GM21390 (cell line): ENCODE measurements at regions not wholly inside any gene's neighbourhood (a gene's known extent, or its start where the extent isn't known, plus 50 kb on each side); places are given as distances from the start of the nearest gene placed in this dataset.

ENCODE experiments used
- ATAC-seq: cut with Tn5 transposase; IDR thresholded peaks from one replicate; pipeline ENCODE4 v1.9.1; 2021; ENCODE audit not compliant: unreplicated experiment

DNA sequence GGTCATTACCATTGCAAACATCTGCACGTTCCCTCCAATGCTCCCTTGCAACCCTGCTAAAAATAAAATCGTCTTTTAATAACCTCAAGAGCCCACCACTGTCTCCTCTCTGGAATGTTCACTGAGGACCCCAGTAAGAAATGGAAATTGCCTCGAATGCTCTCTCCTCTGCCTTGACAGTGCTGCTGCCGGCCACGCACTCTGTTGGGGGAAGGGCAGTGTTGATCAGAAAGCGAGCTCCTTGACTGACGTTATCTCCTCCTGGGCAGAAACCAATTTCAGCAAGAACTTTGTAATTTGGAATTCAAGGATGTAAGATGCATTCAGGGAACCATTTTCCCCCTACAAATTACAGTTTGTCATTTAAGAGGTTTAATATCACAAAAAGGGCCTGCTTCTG lies 718.5 kb downstream of the UQCRFS1 start:
- ATAC-seq: no peak

DNA sequence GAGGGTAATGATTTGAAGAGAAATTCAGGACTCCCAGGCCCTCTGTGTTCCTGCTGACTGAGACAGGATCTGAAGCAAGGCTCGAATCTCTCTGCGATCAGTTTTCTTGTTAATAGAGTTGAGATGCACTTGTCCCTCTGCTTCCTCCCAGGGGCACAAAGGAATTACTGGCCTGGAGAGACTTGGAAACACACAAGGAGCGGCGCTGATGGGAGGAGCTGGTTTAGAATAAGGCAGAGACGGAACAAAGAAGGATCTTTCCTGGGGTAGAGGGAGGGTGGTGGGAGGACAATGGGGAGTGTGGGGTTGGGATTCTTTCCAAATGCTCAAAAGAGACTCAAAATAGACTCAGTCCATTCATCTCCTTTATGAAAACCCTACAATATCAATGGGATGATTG lies 719.1 kb downstream of the UQCRFS1 start:
- no peak for ATAC-seq

DNA sequence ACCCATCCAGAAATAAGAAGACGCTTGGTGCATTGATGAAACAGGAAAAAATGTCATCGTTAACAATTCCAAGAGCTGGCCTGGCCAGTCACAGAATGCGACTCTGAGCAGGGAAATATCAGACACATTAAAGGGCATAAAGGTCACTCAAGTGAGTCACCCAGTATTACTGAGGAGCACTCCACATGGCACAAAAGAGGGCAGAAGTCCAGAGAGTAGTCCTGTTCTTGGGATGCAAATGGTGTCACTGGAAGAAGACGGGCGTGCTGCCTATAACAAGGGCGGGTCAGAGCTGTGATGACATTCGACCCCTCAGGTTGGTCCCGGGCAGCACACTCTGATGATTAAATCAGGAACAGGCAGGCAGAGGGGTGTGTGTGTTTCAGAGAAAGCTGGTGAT lies 720.3 kb downstream of the UQCRFS1 start:
- ATAC-seq: no peak

DNA sequence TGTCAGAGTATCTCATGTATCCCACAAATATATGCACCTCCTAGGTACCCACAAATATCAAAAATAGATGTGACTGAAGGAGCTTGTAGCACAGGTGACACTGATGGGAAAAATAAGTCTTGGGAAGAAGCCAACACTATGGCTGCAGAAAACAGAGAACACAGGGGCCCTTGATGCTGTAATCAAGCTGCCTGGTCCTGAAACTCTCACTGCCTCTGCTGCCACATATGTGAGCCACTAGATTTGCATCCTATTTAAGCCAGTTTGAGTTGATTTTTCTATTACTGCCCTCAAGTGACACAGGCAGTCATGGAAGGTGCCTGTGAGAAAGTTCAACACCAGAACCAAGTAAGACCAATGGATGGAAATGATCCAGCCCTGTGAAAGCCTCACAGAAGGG lies 720.8 kb downstream of the UQCRFS1 start:
- ATAC-seq: no peak

DNA sequence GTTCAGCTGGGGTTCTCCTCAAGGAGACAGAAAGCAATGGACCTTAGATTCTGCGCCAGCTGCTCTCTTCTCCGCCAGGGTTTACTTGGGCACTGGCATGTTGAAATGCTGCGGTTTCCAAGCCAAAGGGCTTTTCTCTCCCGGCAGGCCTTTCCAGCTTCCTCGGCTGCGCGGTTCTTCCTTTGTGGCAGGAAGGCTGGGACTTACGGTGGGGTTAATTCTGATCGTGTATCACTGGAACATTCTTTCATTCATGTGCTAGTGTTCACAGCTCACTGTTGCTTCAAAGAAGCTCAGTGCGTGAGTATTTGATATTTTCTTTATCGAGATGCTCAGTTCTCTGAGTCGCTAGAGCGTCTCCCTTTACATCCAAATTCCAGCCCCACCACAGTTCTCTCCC lies 723.2 kb downstream of the UQCRFS1 start:
- ATAC-seq: no peak

DNA sequence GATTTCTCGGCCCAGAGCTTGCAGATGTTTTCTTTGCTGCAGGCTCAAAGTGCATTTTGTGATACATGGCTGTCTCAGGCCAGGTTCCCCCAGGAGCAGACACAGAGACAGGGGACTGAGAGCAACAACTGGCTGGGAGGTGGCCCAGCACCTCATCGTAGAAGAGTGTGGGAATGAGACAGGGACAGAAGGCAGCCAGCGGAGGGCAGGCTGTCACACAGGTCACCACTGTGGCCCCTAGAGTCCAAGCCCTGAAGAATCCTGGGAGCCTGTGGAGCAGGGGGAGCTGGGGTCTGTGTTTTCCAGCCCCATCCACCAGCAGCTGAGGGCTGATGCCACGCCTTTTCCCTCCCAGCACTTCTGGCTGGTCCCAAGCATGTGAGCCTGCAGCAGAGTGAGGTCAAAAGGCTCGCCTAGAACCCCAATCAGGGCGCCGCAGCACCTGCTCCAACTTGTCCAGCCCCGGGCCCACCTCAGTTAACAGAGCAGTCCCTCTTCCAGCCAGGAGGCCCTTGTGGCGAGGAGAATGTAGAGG lies 723.8 kb downstream of the UQCRFS1 start:
- ATAC-seq: no peak

DNA sequence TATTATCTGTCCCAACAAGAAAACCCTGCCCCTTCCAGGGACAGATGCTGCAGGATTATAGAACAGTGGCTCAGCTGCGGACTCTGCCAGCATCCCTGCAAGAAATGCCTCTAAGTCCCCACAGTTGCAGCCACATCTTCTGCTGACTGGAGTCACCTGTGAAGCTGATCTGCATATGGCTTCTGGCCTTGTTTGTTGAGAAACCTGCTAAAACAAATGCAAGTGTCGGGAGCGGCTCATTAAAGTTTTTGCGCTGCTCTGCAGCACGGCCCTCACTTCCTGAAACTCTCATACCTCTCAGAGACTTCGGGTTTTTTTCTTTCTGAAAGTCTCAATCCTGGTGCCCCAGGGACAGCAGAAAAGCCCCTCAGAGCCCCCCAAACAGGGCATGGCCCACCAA lies 725.0 kb downstream of the UQCRFS1 start:
- no peak for ATAC-seq

DNA sequence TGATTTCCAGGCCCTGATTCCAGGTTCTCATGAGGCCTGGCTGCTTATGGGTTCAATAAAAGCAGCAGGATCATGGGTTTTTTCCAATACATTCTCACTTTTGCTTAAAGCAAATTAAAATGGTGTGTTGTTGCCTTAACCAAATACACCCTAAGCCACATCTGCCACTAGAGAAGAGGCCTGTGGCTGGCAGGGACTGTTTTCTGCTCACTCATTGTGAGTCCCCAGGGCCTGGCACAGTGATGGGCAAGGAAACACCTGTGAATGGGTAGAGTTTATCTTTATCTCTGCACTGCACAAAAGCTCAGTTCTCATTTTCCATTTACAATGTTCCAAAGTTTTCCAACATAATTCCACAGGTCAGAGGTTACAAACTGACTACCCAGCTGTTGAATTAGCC lies 726.0 kb downstream of the UQCRFS1 start:
- ATAC-seq: no peak

DNA sequence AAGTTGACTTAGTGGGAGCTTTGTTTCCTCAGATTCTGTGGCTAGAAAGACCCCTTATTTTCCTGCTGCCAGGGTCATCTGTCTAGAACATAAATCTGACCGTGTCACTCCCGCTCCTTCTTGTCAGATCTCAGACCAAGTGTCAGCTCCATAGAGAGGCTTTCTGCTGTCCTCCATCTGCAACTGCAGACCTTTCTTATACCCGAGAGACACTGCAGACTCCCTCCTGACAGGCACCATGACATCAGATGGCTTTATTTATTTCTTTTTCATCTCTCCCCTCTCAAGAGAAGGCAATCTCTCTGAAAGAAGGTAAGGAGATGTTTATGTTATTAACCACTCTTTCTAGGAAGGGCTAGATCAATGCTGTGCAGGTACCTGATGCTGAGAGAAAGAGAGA lies 726.5 kb downstream of the UQCRFS1 start:
- ATAC-seq: no peak

DNA sequence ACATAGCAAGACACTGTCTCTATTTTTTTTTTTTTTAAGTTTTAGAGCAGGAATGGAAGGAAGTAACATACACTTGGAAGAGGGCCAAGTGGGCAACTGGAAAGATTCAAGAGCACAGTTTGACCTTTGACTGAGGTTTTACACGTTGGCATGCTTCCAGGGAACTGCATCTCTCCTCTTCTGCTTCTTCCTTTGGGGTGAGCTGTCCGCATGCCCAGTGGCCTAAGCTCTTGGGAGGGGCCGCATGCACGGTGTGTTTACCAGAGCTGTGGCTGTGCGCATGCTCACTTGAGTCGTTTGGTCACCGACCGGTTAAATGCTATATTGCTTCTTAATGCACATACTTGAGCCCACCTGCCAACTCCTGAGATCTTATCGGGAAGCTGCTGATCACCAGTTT lies 727.7 kb downstream of the UQCRFS1 start:
- ATAC-seq: no peak

DNA sequence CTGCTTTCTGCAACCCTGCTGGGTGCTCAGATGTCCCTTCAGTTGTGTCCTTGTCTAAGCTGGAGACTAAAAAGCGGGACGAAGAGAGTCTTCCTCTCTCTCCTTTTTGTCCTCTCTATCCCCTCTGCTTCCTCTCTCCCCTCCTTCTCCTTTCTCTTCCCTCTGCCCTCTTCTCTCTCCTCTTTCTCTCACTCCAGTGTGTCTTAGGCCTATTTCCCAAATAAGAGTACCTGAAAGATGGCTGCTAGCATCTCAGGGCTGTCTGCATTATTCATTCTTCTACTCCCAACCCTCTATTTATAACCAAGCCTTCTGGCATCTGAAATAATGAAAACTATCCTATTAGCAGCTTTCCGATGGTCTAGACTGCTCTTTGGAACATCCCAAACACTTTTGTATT lies 729.8 kb downstream of the UQCRFS1 start:
- ATAC-seq: no peak

DNA sequence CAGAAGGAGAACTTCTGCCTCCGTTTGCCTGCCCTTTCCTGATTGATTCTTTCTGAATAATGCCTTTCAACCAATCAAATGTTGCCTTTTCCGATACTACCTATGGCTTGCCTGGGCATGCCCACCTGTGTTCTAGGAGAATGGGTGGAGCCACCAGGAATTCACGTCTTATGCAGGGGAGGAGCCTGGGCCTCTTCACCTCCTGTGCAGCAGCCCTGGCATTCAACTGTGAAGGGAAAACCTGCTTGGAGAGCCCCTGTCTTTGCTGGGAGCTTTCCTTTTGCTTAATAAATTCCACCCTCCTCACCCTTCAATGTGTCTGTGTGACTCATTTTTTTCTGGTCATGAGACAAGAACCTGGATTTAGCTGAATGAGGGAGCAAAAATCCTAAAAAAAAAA lies 730.7 kb downstream of the UQCRFS1 start:
- no peak for ATAC-seq

DNA sequence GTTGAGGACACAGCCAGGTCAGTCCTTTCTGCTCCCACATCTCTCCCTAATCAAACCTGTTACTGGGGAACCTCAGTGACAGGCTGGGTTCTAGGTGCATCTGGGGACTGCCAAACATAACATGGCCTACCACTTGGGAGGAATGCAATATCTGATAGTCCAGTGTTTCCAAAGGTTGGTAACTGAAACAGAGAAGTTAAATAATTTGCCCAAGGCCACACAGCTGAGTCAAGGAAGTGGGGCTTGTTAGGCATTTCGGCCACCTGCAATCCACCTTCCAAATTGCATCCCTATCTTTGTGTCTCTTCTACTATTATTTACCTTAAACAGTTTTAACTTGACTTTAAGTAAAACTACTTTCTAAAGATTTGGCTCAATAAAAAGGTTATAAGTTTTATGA lies 731.3 kb downstream of the UQCRFS1 start:
- ATAC-seq: no peak

DNA sequence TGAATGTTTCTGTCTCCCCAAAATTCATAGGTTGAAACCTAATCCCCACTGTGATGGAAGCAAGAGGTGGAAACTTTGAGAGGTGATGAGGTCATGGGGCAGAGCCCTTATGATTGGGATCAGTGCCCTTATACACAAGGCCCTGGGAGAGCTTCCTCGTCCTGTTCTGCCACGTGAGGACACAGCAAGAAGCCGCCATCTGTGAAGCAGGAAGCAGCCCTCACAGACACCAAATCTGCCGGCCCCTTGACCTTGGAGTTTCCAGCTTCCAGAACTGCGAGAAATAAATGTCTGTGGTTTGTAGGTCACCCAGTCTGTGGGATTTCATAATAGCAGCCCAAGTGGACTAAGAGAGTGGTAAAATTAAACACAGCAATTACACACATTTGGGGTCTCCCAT lies 737.4 kb downstream of the UQCRFS1 start:
- ATAC-seq: no peak

DNA sequence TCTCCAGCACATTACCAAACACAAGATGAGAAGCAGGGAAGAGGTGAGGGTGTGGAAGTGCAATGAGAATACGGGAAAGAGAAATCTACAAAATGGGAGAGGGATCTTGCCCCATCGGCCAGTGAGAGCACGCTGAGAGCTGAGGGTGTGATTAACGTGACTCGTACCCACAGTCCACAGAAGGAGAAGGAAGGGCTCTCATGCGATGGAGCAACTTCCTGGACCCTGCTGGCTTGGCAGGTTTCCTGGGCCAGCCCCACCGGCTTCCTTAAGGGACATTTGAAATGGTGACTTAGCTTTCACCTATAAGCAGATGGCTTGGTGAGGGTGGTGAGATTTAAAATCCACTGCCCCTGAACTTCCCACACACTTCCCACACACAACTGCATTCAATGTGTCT lies 740.1 kb downstream of the UQCRFS1 start:
- no peak for ATAC-seq

DNA sequence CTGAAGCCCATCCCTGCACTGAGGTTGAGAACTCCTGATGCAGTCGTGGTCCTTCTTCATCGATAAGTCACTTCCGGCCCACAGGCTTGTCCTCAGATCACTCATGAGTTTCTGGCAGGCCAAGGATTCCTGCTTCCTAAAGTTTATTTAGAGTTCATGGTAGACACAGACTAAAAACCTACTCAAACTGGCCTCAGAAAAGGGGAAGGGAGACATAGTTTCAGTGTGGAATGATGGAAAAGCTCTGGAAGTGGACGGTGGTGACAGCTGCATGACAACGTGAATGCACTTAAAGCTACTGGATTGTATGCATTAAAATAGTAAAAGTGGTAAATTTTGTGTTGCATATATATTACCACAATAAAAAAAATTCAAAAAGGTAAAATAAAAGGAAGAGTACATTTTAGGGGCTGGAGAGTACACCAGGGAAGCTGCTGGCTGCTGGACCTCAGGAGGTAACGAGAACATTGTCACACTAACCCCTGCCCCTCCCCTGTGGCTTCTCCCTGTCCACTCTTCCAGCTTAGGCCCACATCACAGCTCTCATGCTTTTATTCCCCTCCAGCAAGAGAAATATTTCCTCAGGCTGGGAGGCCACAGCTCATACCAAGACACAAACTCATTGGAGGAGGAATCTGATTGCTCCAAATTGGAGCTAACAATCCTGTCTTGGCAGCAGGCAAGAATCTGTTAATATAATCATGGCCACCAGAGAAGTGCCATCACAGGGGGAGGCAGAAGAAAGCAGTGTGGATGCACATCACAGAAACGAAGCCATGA lies 741.0 kb downstream of the UQCRFS1 start:
- ATAC-seq: no peak

DNA sequence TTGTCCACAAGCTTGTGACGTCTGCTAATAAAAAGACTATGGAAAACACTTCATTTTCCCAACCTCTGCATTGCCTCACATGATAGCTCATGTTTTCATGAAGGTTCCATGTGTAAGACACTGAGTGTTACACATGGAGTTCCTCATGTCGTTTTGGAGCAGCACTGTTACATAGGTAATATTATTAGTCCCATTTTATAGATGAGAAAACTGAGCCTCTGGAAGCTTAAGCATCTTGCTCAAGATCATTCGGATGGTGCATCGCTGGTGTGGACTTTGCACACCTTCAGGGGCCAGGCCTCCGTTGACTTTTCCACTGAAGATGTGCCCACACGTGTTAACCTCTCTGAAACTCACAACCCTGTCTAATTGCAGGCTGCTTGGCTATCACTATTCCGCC lies 743.4 kb downstream of the UQCRFS1 start:
- ATAC-seq: no peak

DNA sequence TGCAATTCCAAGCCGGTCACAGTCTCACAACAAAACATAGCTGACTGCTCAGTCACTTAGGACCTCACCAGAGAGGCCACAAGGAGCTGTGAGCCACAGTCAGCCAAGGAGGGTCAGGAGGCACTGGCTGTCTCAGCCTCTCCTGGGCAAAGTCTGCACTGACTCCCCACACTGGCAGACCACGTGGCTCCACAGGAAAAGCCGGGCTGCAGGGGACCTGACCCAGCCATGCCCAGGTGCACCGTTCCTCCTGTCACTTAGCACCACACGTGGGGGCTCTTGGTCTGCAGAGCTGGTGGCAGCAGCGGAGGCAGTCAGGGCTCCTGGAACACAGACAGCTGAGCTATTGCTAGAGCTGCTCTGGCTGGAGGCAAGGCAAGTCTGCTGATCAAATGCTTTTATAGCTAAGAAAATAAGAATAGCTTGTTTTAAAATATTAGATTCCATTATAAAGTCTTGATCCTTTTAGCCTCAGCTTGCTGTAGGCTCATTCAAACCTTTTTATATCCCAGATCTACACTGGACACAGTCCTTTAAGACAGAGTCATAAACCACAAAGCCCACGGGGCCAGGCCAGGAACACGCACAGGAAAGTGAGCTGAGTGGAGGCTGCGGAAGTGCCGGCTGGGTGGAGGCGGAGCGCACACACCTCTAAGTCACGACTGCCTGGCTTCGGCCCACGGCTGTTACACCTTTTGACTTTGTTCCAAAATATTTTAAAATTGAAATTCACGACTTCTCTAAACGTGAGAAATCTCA lies 744.1 kb downstream of the UQCRFS1 start:
- no peak for ATAC-seq

DNA sequence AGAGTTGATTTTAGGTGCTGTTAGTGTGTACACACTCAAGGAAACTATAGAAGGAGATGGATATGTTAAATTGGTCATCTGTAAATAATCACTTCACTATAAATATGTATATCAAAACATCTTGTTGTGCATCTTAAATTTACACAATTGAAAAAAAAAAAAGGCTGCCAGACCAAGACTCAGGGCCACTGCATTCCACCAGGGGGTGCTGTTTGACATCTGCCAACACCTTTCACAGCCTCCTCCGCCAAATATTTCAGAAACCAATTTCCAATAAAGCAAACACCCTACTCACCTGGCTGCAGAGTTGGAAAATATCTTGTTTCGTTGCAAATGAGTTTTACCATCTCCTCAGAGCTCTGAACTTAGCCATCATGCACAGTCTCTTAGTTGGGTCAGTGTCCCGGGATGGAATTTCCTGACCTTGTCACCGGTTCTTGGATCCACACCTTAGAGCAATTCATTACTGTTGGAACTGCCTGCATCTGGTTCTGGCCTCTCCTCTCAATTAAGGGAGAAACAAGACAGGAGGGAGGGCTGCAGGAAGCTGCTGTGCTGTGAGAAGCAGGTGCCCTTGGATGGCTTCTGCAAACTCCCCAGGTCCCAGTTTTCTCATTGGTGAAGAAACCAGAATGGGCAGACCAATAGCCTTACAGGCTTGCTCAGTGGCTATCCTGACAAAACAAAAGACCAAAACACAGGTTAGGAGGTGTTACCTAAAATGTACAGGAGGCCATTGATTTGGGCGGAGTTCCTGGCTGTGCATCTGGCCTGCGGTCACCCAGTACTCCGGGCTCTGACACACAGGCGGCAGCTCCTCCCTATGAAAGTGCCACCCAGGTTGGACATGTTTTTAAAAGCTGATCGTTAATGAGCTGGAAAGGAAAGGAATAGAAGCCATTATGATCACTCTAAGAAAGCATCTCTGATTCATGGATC lies 746.6 kb downstream of the UQCRFS1 start:
- ATAC-seq: no peak

DNA sequence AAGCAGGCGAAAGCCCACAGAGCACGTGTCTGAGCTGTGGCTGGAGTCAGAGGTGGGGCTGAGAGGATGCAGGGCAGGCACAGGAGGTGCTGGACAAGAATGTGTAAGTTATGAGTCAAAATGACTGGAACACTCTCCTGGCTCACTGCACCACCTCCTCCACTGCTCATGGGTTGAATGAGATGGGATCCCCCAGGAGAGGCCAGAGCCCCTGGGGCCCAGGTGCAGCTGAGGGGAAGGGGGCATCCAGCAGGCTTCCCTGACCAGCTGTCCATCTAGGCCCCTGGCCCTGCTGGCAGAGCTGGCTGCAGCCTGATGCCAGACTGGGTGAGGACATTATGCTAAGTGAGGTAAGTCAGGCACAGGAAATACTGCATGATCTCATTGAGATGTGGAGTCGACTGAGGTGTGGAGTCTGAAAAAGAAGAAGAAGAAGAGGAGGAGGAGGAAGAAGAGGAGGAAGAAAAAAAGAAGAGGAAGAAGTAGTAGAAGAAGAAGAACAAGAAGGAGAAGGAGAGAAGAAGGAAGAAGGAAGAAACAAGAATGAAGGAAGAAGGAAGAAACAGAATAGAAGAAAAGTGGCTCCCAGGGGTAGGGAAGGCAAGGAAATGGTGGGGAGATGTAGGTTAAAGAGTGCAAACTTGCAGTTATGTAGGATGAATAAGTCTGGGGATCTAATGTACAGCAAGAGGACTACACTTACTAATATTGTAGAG lies 747.4 kb downstream of the UQCRFS1 start:
- no peak for ATAC-seq
